HG02970 (cell line): ENCODE measurements at regions not wholly inside any gene's neighbourhood (a gene's known extent, or its start where the extent isn't known, plus 50 kb on each side); places are given as distances from the start of the nearest gene placed in this dataset.

ENCODE experiments used
- ATAC-seq: cut with Tn5 transposase; IDR thresholded peaks from one replicate; pipeline ENCODE4 v1.9.1; 2021; ENCODE audit warnings: mild to moderate bottlenecking, moderate library complexity, moderate number of reproducible peaks; ENCODE audit not compliant: unreplicated experiment, low FRiP score

- ATAC-seq = no peak
Observed at GRCh38 chr13:39100996-39101738, 62.9 kb downstream of the NHLRC3 start.

- ATAC-seq = no peak
Observed at GRCh38 chr13:39102981-39103490, 64.8 kb downstream of the NHLRC3 start.

GRCh38 chr13:39105110-39105509 is 66.9 kb downstream of the NHLRC3 start:
- ATAC-seq = no peak

- no peak for ATAC-seq
Observed at GRCh38 chr13:39106216-39107005, 68.2 kb downstream of the NHLRC3 start.

GRCh38 chr13:39107561-39107960 is 69.3 kb downstream of the NHLRC3 start:
- no peak for ATAC-seq

- ATAC-seq = no peak
Observed at GRCh38 chr13:39108783-39109182, 70.5 kb downstream of the NHLRC3 start.

- ATAC-seq = no peak
Observed at GRCh38 chr13:39110518-39111097, 72.4 kb downstream of the NHLRC3 start.

- no peak for ATAC-seq
Observed at GRCh38 chr13:39111145-39111544, 72.9 kb downstream of the NHLRC3 start.

GRCh38 chr13:39119422-39119821 is 81.2 kb downstream of the NHLRC3 start:
- ATAC-seq = no peak

GRCh38 chr13:39123578-39123977 is 85.3 kb downstream of the NHLRC3 start:
- ATAC-seq = no peak

GRCh38 chr13:39129213-39129612 is 91.0 kb downstream of the NHLRC3 start:
- no peak for ATAC-seq

GRCh38 chr13:39130301-39130700 is 92.0 kb downstream of the NHLRC3 start:
- no peak for ATAC-seq

GRCh38 chr13:39132286-39133230 is 94.3 kb downstream of the NHLRC3 start:
- ATAC-seq = no peak

- no peak for ATAC-seq
Observed at GRCh38 chr13:39133781-39134180, 95.5 kb downstream of the NHLRC3 start.

- ATAC-seq = no peak
Observed at GRCh38 chr13:39134574-39134973, 96.3 kb downstream of the NHLRC3 start.

- ATAC-seq = no peak
Observed at GRCh38 chr13:39144391-39144790, 106.1 kb downstream of the NHLRC3 start.

GRCh38 chr13:39144941-39145533 is 106.8 kb downstream of the NHLRC3 start:
- no peak for ATAC-seq

- ATAC-seq = no peak
Observed at GRCh38 chr13:39148513-39148961, 110.3 kb downstream of the NHLRC3 start.

GRCh38 chr13:39149896-39150295 is 111.6 kb downstream of the NHLRC3 start:
- ATAC-seq = no peak

GRCh38 chr13:39154041-39154440 is 115.8 kb downstream of the NHLRC3 start:
- no peak for ATAC-seq
